Prostate gland (tissue), 2 donors: ENCODE measurements at regions not wholly inside any gene's neighbourhood (a gene's known extent, or its start where the extent isn't known, plus 50 kb on each side); places are given as distances from the start of the nearest gene placed in this dataset.

ENCODE experiments used
- DNase-seq: peaks from one replicate; pipeline ENCODE4 v3.0.0-alpha.2; 2019; ENCODE audit warnings: low spot score
- H3K27ac ChIP-seq, 2 donors: fragments of 200-600 bp; sonication (generic); 2 replicates each; pipeline ENCODE4 v1.5.1; 2017 to 2019
- H3K27me3 ChIP-seq: fragments of 200-600 bp; sonication (generic); replicated peaks from 2 replicates; pipeline ENCODE4 v1.5.1; 2019; ENCODE audit not compliant: insufficient read depth
- H3K36me3 ChIP-seq, 2 donors: fragments of 200-600 bp; sonication (generic); 1 replicate in 1 of 2; 2 replicates in 1 of 2; pipeline versions ENCODE4 v1.5.1 to v1.8.1; 2017 to 2019
- H3K4me1 ChIP-seq: fragments of 200-600 bp; sonication (generic); replicated peaks from 2 replicates; pipeline ENCODE4 v1.5.1; 2019
- H3K4me3 ChIP-seq, 2 donors: fragments of 200-600 bp; sonication (generic); 2 replicates each; pipeline ENCODE4 v1.5.1; 2017 to 2019
- H3K9me3 ChIP-seq: fragments of 200-600 bp; sonication (generic); 2 replicates; pipeline ENCODE4 v1.5.1; 2017
- CTCF ChIP-seq, 4 experiments: fragments of 200-600 bp in 2 of 4; fragments of 450-650 bp in 2 of 4; sonication (generic) in 2 of 4; IDR thresholded peaks; 1 replicate in 3 of 4; 2 replicates in 1 of 4; pipeline ENCODE4 v1.5.1; 2016 to 2019; ENCODE audit warnings: antibody characterized with exemption in 4 of 4, mild to moderate bottlenecking in 2 of 4, moderate library complexity in 2 of 4
- POLR2A ChIP-seq: fragments of 450-650 bp; IDR thresholded peaks from one replicate; pipeline ENCODE4 v1.6.1; 2016; ENCODE audit warnings: antibody characterized with exemption, mild to moderate bottlenecking
- POLR2AphosphoS5 ChIP-seq: sonication (generic); formaldehyde crosslinking; IDR thresholded peaks from one replicate; pipeline ENCODE4 v1.6.1; 2017; ENCODE audit warnings: antibody characterized with exemption
- WGBS: methylation state at CpG from one replicate; pipeline ENCODE4 v1.1.5; 2018; 5-methylcytosine and 5-hydroxymethylcytosine counted together
- intact Hi-C: fragments of 100-400 bp; cut with DNase I; formaldehyde crosslinking; loops from one replicate; pipeline ENCODE4 v1.14.2; 2022

- intact Hi-C loops, result no loop called here
- WGBS, result 73% methylated on average over 2 of the region's 2 CpGs
- DNase-seq, result no peak
- Histone ChIP-seq H3K27ac (no peak overlapping the region), H3K27me3 (no peaks in the 10 kb centered on the region), H3K4me3 (no peak overlapping the region), H3K9me3 (no peaks in the 10 kb centered on the region), H3K36me3 (no peaks in the 10 kb centered on the region), H3K4me1 (no peaks in the 10 kb centered on the region)
- no peak for TF ChIP-seq CTCF (IDR thresholded peaks at IDR 0.05)
- TF ChIP-seq POLR2A, result no peak
- TF ChIP-seq POLR2AphosphoS5, result no peak
Measured at GRCh38 chr4:54540931-54541330, 116.8 kb upstream of the KIT start.

- DNase-seq, result no peak
- no peaks in the 10 kb centered on the region for H3K27me3 ChIP-seq
- intact Hi-C loops, result no loop called here
- H3K36me3 ChIP-seq, result no peaks in the 10 kb centered on the region
- no peak overlapping the region for H3K4me3 ChIP-seq
- H3K9me3 ChIP-seq, result no peaks in the 10 kb centered on the region
- WGBS, result 73% methylated on average over 10 of the region's 10 CpGs
- H3K4me1 ChIP-seq, result no peaks in the 10 kb centered on the region
- TF ChIP-seq POLR2AphosphoS5 (no peak), POLR2A (no peak), CTCF (IDR thresholded peaks at IDR 0.05) (no peak)
- H3K27ac ChIP-seq, result no peak overlapping the region
Measured at GRCh38 chr4:54541426-54542118, 116.2 kb upstream of the KIT start.

- no peaks in the 10 kb centered on the region for H3K36me3 ChIP-seq
- H3K27me3 ChIP-seq, result no peaks in the 10 kb centered on the region
- H3K4me1 ChIP-seq, result no peaks in the 10 kb centered on the region
- DNase-seq, result no peak
- TF ChIP-seq POLR2AphosphoS5 (no peak), CTCF (IDR thresholded peaks at IDR 0.05) (no peak), POLR2A (no peak)
- no peak overlapping the region for H3K27ac ChIP-seq
- H3K9me3 ChIP-seq, result no peaks in the 10 kb centered on the region
- 57% methylated on average over 2 of the region's 2 CpGs for WGBS
- H3K4me3 ChIP-seq, result no peak overlapping the region
- intact Hi-C loops, result no loop called here
Measured at GRCh38 chr4:54542119-54542438, 115.7 kb upstream of the KIT start.

GRCh38 chr4:54542540-54543041, 115.2 kb upstream of the KIT start:
- H3K36me3 ChIP-seq, result no peaks in the 10 kb centered on the region
- H3K27me3 ChIP-seq, result no peaks in the 10 kb centered on the region
- no peak overlapping the region for H3K4me3 ChIP-seq
- no peak for DNase-seq
- no peaks in the 10 kb centered on the region for H3K9me3 ChIP-seq
- intact Hi-C loops, result no loop called here
- H3K4me1 ChIP-seq, result no peaks in the 10 kb centered on the region
- TF ChIP-seq POLR2A, result no peak
- no peak for TF ChIP-seq CTCF (IDR thresholded peaks at IDR 0.05)
- no peak for TF ChIP-seq POLR2AphosphoS5
- H3K27ac ChIP-seq, result no peak overlapping the region
- 65% methylated on average over 6 of the region's 6 CpGs for WGBS

GRCh38 chr4:54543088-54543795, 114.5 kb upstream of the KIT start:
- DNase-seq, result no peak
- 74% methylated on average over 3 of the region's 3 CpGs for WGBS
- Histone ChIP-seq H3K27me3 (no peaks in the 10 kb centered on the region), H3K36me3 (no peaks in the 10 kb centered on the region), H3K9me3 (no peaks in the 10 kb centered on the region), H3K4me1 (no peaks in the 10 kb centered on the region), H3K27ac (no peak overlapping the region), H3K4me3 (no peak overlapping the region)
- intact Hi-C loops, result no loop called here
- TF ChIP-seq POLR2AphosphoS5 (no peak), POLR2A (no peak), CTCF (IDR thresholded peaks at IDR 0.05) (no peak)
